Stimulated activated CD4-positive, alpha-beta T cell treated with anti-CD3 and anti-CD28 coated beads, Interleukin-2, amount 100 ng/mL, for 24 hours (primary cell): ENCODE measurements at regions not wholly inside any gene's neighbourhood (a gene's known extent, or its start where the extent isn't known, plus 50 kb on each side); places are given as distances from the start of the nearest gene placed in this dataset.
"Not testable (repeated sequence)": the region's sequence is repeated elsewhere in the genome, so short reads cannot be mapped to it uniquely, and the experiment has no call there.

Source experiments
- DNase-seq, 2 donors: peaks; one replicate each; pipeline ENCODE4 v3.0.0-alpha.2; 2020

DNA sequence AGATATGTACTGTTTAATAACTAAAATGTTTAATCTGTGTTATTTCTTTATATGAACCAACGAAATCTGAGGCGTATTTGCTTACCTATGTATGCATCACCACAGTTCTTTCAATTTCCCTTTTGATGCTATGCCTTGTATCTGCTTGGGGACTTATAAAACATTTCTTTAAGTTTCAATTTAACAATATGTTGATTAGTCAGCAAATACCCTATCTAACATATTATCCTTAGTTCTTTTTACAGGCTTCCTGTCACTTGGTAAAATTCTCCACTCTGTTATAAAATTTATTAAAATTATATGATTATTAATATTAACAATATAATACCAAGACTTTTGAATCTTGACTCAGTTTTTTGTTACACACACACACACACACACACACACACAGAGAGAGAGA, 174.3 kb downstream of the CPS1 start:
- DNase-seq = no peak

DNA sequence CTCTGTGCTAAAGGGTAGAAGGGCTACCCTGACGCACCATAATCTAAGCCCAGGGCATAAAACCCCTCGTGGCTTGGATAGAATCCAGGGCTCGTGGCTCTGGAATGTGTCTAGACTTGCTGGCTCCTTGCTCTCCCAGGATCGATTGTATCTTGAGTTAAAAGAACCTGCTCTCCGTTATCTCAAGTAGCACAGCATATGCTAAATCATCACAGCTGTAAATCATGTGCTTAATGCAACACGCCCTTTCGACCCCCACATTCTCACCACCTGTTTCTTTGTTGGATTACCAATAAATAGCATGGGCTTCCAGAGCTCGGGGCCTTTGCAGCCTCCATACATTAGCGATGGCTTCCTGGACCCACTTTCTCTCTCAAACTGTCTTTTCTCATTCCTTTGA, 190.4 kb downstream of the CPS1 start:
- DNase-seq = not testable (repeated sequence)

DNA sequence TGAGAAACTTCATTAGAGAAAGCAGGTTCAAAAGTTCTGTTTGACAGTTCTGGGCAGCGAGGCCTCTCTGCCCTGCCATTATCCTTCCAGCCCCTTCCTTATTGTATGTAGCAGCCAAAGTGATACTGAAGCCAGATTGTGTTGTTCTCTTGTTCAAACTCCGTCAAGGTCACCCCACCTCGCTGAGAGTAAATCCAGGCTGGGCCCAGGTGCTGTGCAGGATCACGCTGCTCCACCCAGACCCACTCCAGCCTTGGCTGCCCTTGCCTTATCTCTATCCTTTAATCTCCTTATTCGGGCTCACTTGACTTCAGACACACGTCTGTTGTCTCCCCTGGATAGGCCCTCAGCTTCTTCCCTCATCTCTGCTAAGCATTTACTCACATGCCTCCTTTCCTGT, 196.1 kb downstream of the CPS1 start:
- no peak for DNase-seq

DNA sequence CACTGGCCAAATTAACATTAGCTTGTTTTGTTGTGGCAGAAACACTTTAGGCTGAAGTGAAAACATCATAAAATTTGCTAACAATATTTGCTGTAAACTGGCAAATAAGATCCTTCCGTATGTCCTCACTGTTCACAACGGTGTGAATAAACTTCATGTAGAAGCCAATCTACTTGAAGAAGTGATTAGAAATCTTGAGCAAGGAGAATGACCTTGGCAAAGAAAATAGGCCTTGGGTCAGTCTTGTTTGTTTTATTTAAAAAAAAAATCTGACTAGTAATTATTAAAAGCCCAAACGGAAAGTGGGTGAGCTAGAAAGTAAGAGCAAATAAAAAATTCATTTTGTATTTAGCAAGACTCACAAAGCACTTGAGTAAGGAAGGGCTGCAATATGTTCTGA, 197.0 kb downstream of the CPS1 start:
- DNase-seq = no peak

DNA sequence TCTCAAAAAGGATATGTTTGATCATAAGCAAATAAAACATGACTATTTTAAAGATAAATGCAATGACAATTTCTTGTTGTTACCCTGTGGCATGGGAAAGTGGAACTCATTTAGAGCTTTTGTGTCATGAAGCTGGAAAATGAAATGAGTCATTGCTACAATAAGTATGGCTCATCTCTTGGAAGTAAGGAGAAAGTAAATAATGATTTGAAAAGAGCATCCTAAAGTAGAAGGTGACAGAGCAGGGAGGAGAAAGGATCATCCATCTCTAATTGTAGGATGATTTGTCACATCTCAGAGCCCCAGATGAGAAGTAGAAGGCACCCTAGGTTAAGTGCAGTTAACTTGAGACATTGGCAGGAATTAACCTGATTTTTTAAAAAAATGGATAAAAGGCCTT, 200.5 kb downstream of the CPS1 start:
- DNase-seq = no peak

DNA sequence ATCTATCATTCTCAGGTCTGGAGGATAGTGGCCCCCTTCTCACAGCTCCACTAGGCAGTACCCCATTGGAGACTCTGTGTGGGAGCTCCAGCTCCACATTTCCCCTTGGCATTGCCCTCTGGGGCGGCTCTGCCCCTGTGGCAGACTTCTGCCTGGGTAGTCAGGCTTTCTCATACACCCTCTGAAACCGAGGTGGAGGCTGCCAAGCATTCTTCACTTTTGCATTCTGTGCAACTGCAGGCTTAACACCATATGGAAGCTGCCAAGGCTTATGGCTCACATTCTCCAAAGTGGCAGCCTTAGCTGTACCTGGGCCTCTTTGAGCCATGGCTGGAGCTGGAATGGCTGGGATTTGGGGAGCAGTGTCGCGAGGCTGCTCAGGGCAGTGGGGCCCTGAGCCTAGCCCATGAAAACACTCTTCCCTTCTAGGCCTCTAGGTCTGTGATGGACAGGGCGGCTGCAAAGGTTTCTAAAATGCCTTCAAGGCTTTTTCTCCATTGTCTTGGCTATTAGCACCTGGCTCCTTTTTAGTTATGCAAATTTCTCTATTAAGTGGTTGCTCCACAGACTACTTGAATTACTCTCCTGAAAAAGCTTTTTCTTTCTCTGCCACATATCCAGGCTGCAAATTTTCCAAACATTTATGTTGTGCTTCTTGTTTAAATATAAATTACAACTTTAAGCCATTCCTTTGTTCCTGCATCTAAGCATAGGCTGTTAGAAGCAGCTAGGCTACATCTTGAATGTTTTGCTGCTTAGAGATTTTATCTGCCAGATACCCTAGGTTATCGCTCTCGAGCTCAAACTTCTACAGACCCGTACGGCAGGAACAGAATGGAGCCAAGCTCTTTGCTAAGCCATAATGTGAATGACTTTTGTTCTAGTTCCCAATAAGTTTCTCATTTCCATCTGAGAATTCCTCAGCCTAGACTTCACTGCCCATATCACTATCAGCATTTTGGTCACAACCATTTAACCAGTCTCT, 206.5 kb downstream of the CPS1 start:
- no peak for DNase-seq

DNA sequence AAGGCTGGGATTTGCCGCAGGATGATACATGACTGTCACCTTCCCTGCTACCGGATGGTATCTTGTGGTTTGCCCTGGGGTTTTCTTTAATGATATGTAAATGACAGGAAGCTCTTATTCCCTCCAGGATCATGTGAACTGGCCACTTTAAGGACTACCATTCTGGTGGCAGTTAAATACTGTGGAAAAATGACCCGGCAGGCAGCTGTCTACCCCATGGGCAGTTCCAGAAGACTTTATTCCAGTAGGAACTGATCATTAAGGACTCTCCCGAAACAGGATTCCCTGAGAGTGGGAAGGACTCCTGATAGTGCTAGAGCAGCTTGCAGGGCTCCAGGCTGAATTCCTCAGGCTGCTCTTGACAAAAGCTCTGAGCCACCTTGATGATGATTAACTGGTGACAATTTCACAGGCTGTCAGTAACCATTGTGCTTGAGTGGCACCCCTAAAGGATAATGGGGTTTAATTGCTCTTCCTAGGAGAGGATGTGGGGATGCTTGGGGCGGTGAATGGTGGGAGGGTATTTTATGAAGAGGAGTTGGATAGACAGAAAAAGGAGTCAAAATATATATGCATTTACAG, 212.0 kb downstream of the CPS1 start:
- DNase-seq = no peak

DNA sequence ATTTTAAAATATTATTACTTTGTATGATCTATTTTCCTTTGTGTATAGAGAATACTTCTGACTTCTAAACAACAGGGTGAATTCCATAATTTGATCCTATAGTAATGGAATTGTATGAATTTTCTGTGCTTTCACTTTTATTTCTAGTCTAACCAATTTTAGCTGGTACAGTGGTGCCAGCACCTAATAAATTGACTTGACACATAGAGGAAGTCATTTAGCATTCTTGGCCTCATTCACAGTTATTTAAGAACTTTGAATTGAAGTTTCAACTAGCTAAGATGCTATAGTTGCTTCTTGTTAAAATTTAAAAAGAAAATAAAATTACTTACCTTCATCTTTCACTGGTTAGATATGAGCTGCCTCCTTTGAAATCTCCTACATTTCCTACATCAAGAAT, 220.4 kb downstream of the CPS1 start:
- DNase-seq = no peak

DNA sequence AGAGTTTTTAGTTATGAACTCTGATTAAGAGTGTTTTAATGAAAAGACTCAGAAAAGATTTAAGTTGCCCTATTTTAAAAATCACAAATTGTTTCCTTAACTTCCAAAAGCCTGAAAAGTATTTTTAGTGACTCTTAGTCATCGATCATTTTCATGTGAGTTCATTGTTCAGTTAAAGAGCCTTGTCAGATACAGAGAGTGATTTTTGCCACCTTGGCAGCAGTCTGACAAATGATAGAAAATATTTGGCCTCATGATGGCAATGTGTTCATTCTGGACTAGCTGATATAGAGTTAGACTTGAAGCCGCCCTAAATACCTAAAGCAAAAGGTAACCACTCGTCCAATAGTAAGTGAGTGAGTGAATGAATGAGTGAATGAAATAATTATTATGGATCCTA, 225.8 kb downstream of the CPS1 start:
- DNase-seq = no peak

DNA sequence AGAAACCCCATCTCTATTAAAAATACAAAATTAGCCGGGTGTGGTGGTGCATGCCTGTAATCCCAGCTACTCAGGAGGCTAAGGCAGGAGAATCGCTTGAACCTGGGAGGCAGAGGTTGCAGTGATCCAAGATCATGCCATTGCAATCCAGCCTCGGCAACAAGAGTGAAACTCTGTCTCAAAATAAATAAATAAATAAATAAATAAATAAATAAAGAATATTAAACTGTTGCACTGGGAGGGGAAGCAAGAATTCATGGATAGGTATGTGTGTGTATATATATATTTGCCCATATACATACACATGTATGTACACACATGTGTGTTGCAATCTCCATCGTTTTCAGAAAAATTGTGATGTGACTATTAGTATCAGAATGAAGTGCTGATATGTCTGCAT, 231.4 kb downstream of the CPS1 start:
- DNase-seq = not testable (repeated sequence)

DNA sequence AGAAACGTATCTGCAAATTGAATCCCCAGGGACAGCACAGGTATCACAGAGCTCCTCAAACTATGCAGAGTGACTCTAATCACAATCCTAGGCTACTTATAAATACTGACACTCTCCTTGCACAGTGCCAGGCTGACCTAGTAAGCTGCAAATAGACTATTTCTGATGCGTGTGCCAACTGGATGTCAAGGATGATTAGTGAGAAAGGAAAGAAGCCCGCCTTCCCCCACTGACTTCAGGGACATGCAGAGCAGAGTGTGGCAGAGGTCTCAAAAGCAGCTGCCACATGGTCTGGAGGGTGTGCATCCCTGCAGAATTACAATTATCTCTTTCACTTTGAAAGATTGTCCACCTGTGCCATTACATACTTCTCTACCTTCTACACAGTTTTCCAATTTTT, 235.6 kb downstream of the CPS1 start:
- DNase-seq = no peak

DNA sequence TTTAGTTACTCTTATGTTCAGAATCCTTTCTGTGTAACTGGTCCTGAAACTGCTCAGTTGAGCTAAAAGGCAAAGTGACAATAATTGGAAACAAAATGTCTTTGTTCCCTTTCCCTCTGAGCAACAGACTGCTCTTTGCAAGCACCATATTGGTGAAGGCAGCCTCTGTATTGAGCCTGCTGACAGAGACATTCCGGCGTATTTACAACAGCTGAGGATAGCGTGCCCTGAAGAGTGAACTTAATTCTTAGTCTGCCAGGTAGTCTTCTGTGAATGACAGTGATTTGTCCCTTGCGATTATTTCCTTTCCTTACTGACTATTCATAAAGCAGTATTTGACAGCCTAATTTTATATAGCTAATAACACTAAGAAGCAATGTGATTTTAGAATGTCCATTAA, 239.1 kb downstream of the CPS1 start:
- no peak for DNase-seq

DNA sequence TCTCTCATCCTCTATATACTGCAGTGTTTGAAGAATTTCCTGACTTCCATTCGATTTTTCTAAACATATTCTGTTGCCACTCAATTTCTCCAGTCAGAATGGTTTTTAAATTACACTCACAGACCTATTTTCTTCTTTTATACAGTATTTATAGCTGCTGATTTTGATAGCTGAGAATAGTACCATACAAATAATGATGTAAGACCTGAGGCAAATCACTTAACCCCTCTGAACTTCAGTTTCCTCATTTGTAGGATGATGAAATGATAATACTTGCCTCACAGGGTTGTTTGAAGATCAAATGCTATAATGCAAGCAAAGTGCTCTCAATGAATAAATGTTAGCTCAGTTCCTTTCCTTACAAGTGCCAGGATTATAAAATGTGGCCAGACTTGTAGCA, 241.8 kb downstream of the CPS1 start:
- DNase-seq = no peak

DNA sequence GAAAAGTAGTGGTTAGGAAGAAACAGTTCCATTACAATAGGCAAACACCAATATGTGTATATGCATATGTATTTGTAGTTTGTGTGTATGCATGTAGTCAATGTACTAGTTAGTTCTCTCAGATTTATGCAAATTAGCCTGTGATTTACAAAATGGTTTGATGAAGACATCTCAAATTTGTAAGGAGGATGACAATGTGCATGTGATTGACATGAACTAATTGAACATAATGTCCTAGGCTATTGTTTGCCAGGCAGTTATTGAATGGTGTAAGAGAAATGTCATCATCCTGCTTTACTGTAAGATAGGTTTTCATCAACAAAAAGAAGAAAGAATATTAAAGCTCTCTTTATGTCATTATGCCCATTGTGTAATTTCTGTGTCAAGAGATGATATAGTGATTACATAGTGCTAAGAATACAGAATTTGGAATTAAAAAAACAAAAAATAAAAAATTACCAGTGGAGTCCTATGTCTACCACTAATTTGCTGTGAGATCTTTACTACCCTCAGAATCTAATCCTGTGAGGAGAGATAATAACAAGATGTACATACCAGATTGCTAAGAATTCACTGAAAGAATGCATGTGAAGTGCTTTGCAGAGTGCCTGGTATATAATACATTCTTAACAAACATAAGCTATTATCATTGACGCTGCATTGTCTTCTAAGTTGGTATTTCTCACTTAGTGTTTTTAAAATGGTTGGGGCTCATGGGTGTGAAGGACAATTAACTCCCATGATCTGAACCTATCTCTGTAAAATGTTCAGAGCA, 258.0 kb downstream of the CPS1 start:
- no peak for DNase-seq

DNA sequence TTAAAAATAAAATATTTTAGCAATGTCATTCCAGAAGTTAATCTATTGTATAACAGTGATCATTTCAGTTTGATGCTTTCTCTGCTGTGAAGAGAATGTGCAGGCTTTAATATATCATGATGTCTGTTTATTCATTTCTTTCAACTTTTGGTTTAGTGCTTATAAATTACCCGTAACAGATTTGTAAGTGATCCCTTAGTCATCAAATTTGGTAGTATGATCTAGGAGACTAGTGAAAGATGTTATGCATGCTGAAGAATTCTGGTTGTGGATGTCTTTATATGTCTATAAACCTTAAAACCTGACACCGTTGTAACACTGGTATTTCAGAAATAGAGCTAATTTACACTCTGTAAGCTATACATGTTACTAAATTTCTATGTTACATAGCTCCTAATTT, 260.4 kb downstream of the CPS1 start:
- no peak for DNase-seq

DNA sequence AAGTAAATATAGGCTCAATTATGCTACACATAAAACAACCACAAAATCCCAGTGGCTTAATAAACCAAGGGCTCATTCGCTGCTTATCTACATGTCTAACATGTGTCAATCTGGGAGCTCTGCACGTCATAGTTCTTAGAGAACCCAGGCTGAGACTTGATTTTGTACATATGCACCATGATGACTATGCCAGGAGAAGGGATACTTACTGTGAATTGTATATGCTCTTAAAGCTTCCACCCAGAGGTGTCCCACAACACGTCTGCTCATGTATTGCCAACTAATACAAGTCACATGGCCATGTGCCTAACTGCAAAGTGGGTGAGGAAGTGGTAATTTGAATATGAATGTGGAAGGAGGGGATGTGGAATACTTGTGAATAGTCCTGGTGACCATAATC, 262.1 kb downstream of the CPS1 start:
- no peak for DNase-seq

DNA sequence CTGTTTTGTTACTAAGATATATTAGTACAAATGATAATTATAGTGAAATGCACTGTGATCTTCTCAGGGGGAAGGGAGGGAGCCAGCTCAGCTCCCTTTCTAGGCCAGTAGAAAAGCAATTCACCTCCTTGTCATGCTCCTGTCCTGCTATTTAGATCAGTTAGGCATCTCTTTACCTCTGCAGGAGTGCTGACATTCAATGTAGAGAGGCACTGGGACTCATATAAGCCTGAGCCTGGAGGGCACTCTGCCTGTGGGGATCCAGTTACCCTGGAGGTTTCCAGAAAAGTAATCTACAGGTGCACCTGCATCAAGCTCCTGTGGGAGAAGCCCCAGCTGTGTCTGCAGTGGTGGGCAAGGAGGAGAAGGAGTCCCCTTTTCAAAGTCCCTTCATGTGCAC, 277.0 kb downstream of the CPS1 start:
- DNase-seq = no peak

DNA sequence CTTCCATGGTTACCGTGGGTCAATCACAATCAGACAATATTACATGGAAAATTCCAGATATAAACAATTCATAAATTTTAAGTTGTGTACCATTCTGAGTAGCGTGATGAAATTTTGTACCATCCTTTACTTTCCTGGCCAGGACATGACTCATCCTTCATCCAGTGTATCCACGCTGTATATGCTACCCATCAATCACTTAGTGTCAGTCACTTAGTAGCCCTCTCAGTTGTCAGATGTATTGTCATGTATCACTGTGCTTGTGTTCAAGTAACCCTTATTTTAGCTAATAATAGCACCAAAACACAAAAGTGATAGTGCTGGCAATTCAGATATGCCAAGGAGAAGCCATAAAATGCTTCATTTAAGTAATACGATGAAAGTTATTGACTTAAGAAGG, 282.6 kb downstream of the CPS1 start:
- no peak for DNase-seq

DNA sequence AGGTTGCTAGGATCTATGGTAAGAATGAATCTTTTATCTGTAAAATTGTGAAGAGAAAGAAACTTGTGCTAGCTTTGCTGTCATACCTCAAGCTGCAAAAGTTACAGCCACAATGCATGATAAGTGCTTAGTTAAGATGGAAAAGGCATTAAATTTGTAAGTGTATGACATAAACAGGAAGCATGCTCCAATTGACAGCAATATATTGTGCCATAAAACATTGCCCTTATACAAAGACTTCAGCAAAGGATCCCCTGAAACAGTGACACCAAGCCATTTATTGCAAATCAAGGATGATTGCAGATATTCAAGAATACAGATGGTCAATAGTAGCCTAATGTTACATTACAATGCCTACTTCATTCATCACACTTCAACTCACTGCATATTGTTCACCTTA, 283.1 kb downstream of the CPS1 start:
- no peak for DNase-seq

DNA sequence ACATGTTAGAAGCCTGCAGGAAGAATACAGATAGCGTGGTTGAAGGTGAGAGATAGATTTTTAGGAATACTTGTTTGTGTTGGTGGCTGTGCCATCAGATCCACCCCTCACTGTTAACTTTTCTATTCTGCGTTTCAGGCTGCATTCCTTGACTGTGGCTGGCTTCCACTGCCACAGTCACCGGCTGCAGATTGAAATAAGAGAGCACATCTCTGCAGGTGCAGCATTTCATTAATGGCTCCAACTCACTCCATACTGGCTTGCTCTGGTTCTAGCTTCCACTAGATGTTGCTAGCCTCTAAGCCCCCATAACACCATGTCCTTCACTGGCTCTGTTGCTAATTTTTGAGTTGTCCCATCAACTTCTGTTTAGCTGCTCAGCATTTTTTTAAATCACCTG, 286.5 kb downstream of the CPS1 start:
- no peak for DNase-seq

DNA sequence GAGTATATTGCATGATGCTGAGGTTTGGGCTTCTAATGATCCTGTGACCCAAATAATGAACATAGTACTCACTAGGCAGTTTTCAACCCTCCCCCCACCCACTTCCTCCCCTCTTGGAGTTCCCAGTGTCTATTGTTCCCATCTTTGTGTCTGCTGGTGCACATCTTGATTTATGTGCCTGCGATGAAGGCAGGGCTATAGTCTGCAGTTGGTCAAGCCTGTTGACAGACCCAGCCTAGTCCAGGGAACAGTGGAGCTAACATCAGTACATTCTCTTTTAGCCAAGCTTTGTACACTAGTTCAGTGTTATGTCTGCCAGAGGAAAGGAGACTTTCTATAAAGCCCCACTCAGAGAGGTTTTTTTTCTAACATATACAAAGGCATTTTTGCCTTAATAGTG, 287.6 kb downstream of the CPS1 start:
- DNase-seq = no peak

DNA sequence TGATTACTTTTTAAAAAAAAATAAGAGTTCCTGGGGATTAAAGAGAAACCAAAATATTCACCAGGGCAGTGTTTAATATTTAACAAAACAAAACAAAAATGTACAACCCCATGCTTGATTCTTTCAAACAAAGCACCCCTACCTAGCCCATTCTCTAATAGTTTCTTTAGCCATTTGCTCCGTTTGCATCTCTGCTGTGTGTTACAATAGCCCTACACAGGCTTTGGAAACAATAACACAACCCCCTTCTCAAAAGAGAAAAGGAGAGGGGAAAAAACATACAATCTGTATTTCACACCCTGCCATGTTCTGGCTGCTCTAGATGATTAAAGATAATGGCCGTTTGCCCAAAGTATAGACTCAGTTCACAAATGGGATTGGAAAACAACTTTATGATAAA, 302.9 kb downstream of the CPS1 start:
- no peak for DNase-seq

DNA sequence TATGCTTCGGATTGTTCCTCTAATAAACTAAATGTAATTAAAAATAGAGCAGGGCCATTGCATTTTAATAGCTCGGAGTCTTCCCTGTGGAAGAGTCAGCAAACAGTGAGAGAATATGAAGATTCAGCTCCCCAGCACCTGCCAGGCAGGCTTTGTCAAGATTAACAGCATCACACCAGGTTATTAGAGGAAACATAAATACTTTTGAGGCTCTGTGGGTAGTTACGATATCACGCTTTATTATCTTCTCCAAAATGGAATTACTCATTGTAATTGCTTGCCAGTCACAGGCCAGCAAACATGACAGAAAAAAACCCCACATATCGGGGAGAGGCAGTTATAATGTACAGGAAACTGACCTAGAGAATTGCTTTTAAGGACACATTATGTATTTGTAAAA, 303.9 kb downstream of the CPS1 start:
- no peak for DNase-seq
